ENCODE measurements at regions not wholly inside any gene's neighbourhood (a gene's known extent, or its start where the extent isn't known, plus 50 kb on each side); places are given as distances from the start of the nearest gene placed in this dataset.

- TF ChIP-seq CTCF (IDR thresholded peaks at IDR 0.05; ENCODE audit: low read length) = no peak
- no peak for TF ChIP-seq EZH2 (optimal IDR thresholded peaks at IDR 0.05; ENCODE audit: low read depth, low read length)
Measured at GRCh38 chr12:102299731-102300130, 102.1 kb upstream of the PMCH start.
